CD14-positive monocyte (primary cell): ENCODE measurements at regions not wholly inside any gene's neighbourhood (a gene's known extent, or its start where the extent isn't known, plus 50 kb on each side); places are given as distances from the start of the nearest gene placed in this dataset.

Source experiments
- DNase-seq, 3 donors: peaks; one replicate each; pipeline ENCODE4 v3.0.0-alpha.2; 2011 to 2022
- H2AFZ ChIP-seq: 2 replicates; pipeline ENCODE4 v1.6.0; 2012; ENCODE audit warnings: mild to moderate bottlenecking, low read depth, low read length, inconsistent platforms; ENCODE audit not compliant: insufficient read depth, poor library complexity, severe bottlenecking
- H3K27ac ChIP-seq, 2 donors: 1 replicate in 1 of 2; 2 replicates in 1 of 2; pipeline ENCODE4 v1.5.1; 2012 to 2013; ENCODE audit warnings: low read length in 2 of 2, control low read depth in 1 of 2, inconsistent platforms in 1 of 2, low read depth in 1 of 2, mild to moderate bottlenecking in 1 of 2
- H3K27me3 ChIP-seq, 2 donors: one replicate each; pipeline versions ENCODE4 v1.6.0 to v1.6.1; 2011 to 2013; ENCODE audit warnings: low read length in 2 of 2; ENCODE audit not compliant: control insufficient read depth in 2 of 2, insufficient read depth in 2 of 2
- H3K36me3 ChIP-seq, 2 donors: replicated peaks in 1 of 2; 1 replicate in 1 of 2; 2 replicates in 1 of 2; pipeline versions ENCODE4 v1.5.1 to v1.6.1; 2012 to 2013; ENCODE audit warnings: low read length in 2 of 2, control low read depth in 1 of 2, inconsistent platforms in 1 of 2, mild to moderate bottlenecking in 1 of 2; ENCODE audit not compliant: insufficient read depth in 2 of 2, control insufficient read depth in 1 of 2
- H3K4me1 ChIP-seq, 2 donors: 1 replicate in 1 of 2; 2 replicates in 1 of 2; pipeline versions ENCODE4 v1.5.1 to v1.6.1; 2012 to 2013; ENCODE audit warnings: low read length in 2 of 2, control low read depth in 1 of 2, inconsistent platforms in 1 of 2, mild to moderate bottlenecking in 1 of 2, moderate library complexity in 1 of 2; ENCODE audit not compliant: insufficient read depth in 2 of 2, control insufficient read depth in 1 of 2
- H3K4me2 ChIP-seq: replicated peaks from 2 replicates; pipeline ENCODE3; 2012; ENCODE audit warnings: low read length, moderate library complexity, mild to moderate bottlenecking; ENCODE audit not compliant: poor library complexity, severe bottlenecking; ENCODE audit errors: extremely low read depth
- H3K4me3 ChIP-seq, 3 experiments: fragments of 200-600 bp in 1 of 3; sonication (generic) in 1 of 3; replicated peaks in 1 of 3; 1 replicate in 2 of 3; 2 replicates in 1 of 3; pipeline ENCODE4 v1.5.1; 2011 to 2013; ENCODE audit warnings: low read length in 3 of 3, mild to moderate bottlenecking in 3 of 3, control low read depth in 2 of 3, low read depth in 2 of 3, inconsistent platforms in 1 of 3, moderate library complexity in 1 of 3
- H3K79me2 ChIP-seq: 2 replicates; pipeline ENCODE4 v1.6.0; 2012; ENCODE audit warnings: mild to moderate bottlenecking, control low read depth, inconsistent platforms, low read length, moderate library complexity; ENCODE audit not compliant: insufficient read depth
- H3K9ac ChIP-seq: 2 replicates; pipeline ENCODE4 v1.6.0; 2017; ENCODE audit warnings: low read length, mild to moderate bottlenecking; ENCODE audit not compliant: insufficient read depth, poor library complexity, severe bottlenecking
- H3K9me3 ChIP-seq, 2 donors: replicated peaks in 1 of 2; 1 replicate in 1 of 2; 2 replicates in 1 of 2; pipeline versions ENCODE4 v1.5.1 to v1.6.1; 2012 to 2013; ENCODE audit warnings: low read length in 2 of 2, control low read depth in 1 of 2; ENCODE audit not compliant: control insufficient read depth in 1 of 2, insufficient read depth in 1 of 2
- H4K20me1 ChIP-seq: 2 replicates; pipeline ENCODE4 v1.6.0; 2012; ENCODE audit warnings: mild to moderate bottlenecking, low read length, control low read depth, moderate library complexity; ENCODE audit not compliant: insufficient read depth
- H3K27ac Mint-ChIP-seq, 7 donors: one replicate each; pipeline ENCODE4 v1.8.0; 2020; ENCODE audit warnings: mild to moderate bottlenecking in 7 of 7, mixed read lengths in 7 of 7, moderate library complexity in 6 of 7, inconsistent platforms in 2 of 7
- H3K27me3 Mint-ChIP-seq, 3 donors: one replicate each; pipeline ENCODE4 v1.8.0; 2021 to 2022; ENCODE audit warnings: low read depth in 3 of 3, mild to moderate bottlenecking in 3 of 3, mixed read lengths in 3 of 3, moderate library complexity in 3 of 3, inconsistent platforms in 1 of 3
- H3K36me3 Mint-ChIP-seq, 2 donors: one replicate each; pipeline ENCODE4 v1.8.0; 2020; ENCODE audit warnings: mixed read lengths in 2 of 2, inconsistent platforms in 1 of 2, mild to moderate bottlenecking in 1 of 2
- H3K4me1 Mint-ChIP-seq: one replicate; pipeline ENCODE4 v1.8.0; 2020; ENCODE audit warnings: mild to moderate bottlenecking, mixed read lengths
- H3K4me3 Mint-ChIP-seq, 2 donors: one replicate each; pipeline ENCODE4 v1.8.0; 2020; ENCODE audit warnings: mild to moderate bottlenecking in 2 of 2, mixed read lengths in 2 of 2, moderate library complexity in 1 of 2
- H3K9me3 Mint-ChIP-seq, 7 donors: one replicate each; pipeline ENCODE4 v1.8.0; 2020 to 2022; ENCODE audit warnings: mixed read lengths in 7 of 7, mild to moderate bottlenecking in 6 of 7, moderate library complexity in 6 of 7, inconsistent platforms in 2 of 7
- WGBS: methylation state at CpG from one replicate; pipeline ENCODE4 v1.1.5; 2013; ENCODE audit warnings: missing lambda C conversion rate; ENCODE audit not compliant: insufficient coverage; 5-methylcytosine and 5-hydroxymethylcytosine counted together
- intact Hi-C, 2 donors: fragments of 100-400 bp; cut with micrococcal nuclease; formaldehyde crosslinking; loops; one replicate each; pipeline versions ENCODE4 v1.15.0 to v1.15.1; 2023
- TF ChIP-seq, protein P1 (sequence below): fragments of 200-600 bp; IDR thresholded peaks from one replicate; pipeline ENCODE4 v1.8.0; 2022; ENCODE audit warnings: antibody characterized with exemption, mild to moderate bottlenecking

DNA sequence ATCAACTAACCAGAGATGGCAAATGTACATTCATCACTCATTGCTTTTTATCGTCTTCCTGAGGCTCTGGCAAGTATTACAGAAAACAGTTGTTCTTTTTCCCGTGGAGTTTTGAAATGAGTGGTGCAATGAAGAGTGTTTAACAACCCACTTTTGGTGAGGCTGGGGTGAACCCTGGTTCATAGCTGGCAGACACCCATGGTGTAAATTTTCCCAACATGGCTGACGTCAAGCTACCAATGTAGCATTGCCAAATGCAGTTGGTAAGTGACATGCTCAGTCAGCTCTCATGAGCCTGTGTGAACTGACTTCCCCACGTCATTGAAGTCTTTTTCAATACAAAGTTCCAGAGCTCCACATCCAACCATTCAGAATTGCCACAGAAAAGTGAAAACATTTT lies 386.2 kb downstream of the TMEM114 start:
- H3K4me3 Mint-ChIP-seq: no peak overlapping the region
- H3K4me2 ChIP-seq: no peak overlapping the region
- H3K27ac Mint-ChIP-seq: no peak overlapping the region
- no peaks in the 10 kb centered on the region for H3K36me3 ChIP-seq
- H3K4me3 ChIP-seq: no peak overlapping the region
- no peak overlapping the region for H3K27ac ChIP-seq
- DNase-seq: no peak
- TF ChIP-seq, protein P1, sequence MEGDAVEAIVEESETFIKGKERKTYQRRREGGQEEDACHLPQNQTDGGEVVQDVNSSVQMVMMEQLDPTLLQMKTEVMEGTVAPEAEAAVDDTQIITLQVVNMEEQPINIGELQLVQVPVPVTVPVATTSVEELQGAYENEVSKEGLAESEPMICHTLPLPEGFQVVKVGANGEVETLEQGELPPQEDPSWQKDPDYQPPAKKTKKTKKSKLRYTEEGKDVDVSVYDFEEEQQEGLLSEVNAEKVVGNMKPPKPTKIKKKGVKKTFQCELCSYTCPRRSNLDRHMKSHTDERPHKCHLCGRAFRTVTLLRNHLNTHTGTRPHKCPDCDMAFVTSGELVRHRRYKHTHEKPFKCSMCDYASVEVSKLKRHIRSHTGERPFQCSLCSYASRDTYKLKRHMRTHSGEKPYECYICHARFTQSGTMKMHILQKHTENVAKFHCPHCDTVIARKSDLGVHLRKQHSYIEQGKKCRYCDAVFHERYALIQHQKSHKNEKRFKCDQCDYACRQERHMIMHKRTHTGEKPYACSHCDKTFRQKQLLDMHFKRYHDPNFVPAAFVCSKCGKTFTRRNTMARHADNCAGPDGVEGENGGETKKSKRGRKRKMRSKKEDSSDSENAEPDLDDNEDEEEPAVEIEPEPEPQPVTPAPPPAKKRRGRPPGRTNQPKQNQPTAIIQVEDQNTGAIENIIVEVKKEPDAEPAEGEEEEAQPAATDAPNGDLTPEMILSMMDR: no peak
- H3K27me3 Mint-ChIP-seq: no peaks in the 10 kb centered on the region
- peaks cover 0 to 6% of the 10 kb centered on the region in 2 donors for H3K9me3 ChIP-seq
- no peaks in the 10 kb centered on the region for H3K27me3 ChIP-seq
- no peaks in the 10 kb centered on the region for H3K36me3 Mint-ChIP-seq
- H3K4me1 ChIP-seq: no peaks in the 10 kb centered on the region
- H3K79me2 ChIP-seq: no peaks in the 10 kb centered on the region
- WGBS: 83% methylated on average over 1 of the region's 4 CpGs
- H2AFZ ChIP-seq: no peak overlapping the region
- H3K9me3 Mint-ChIP-seq: peaks cover 0 to 13% (median 6%) of the 10 kb centered on the region in 7 donors
- H4K20me1 ChIP-seq: no peaks in the 10 kb centered on the region
- no peak overlapping the region for H3K9ac ChIP-seq
- H3K4me1 Mint-ChIP-seq: no peaks in the 10 kb centered on the region
- intact Hi-C loops: no loop called here

DNA sequence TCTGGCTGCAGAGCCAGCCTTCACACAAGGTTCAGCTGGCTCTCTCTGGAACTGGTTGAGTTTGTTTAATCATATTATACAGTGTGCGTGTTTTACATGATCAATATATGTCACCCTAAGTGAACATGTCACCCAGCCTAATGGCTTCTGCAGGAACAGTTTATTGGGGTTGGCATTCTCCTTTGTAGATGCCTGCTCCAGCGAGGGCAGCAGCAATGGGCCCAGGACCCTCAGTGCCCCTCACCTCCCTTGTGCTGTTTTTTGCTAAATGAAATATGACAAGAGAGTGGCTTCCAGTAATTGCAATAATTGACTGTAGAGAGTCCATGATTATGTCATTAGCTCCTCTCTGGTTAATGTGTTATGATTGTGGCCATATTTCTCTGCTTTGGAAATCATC lies 387.2 kb downstream of the TMEM114 start:
- H3K4me2 ChIP-seq: no peak overlapping the region
- H3K4me3 ChIP-seq: no peak overlapping the region
- peaks cover 0 to 6% of the 10 kb centered on the region in 2 donors for H3K9me3 ChIP-seq
- no peaks in the 10 kb centered on the region for H4K20me1 ChIP-seq
- no peaks in the 10 kb centered on the region for H3K79me2 ChIP-seq
- Mint-ChIP-seq H3K9me3 (peaks cover 0 to 14% (median 6%) of the 10 kb centered on the region in 7 donors), H3K4me3 (no peak overlapping the region), H3K27me3 (no peaks in the 10 kb centered on the region), H3K36me3 (no peaks in the 10 kb centered on the region), H3K4me1 (no peaks in the 10 kb centered on the region), H3K27ac (no peak overlapping the region)
- H3K4me1 ChIP-seq: no peaks in the 10 kb centered on the region
- TF ChIP-seq, protein P1: no peak
- WGBS: no CpG with 5 or more reads among the region's 2 CpGs
- no peak overlapping the region for H3K27ac ChIP-seq
- no peaks in the 10 kb centered on the region for H3K27me3 ChIP-seq
- intact Hi-C loops: no loop called here
- H3K9ac ChIP-seq: no peak overlapping the region
- no peaks in the 10 kb centered on the region for H3K36me3 ChIP-seq
- H2AFZ ChIP-seq: no peak overlapping the region
- DNase-seq: no peak
